K562 (cell line): ENCODE measurements at regions not wholly inside any gene's neighbourhood (a gene's known extent, or its start where the extent isn't known, plus 50 kb on each side); places are given as distances from the start of the nearest gene placed in this dataset.

Source experiments
- BRF2 ChIP-seq: IDR thresholded peaks from 3 replicates; pipeline ENCODE4 v1.6.1; 2011; ENCODE audit warnings: borderline replicate concordance, mild to moderate bottlenecking; ENCODE audit not compliant: insufficient read length, insufficient read depth
- CHD7 ChIP-seq: fragments of 200-600 bp; sonication (generic); IDR thresholded peaks from one replicate; pipeline ENCODE4 v1.6.1; 2012; ENCODE audit warnings: mild to moderate bottlenecking, low read depth, low read length, inconsistent platforms
- GATA2 ChIP-seq: sonication (generic); formaldehyde crosslinking; IDR thresholded peaks from 2 replicates; pipeline ENCODE4 v1.4.0; 2020; ENCODE audit warnings: mild to moderate bottlenecking, missing genetic modification reagents
- LCOR ChIP-seq: sonication (generic); formaldehyde crosslinking; IDR thresholded peaks from 2 replicates; pipeline ENCODE4 v1.8.0; 2022; ENCODE audit warnings: mild to moderate bottlenecking, missing genetic modification reagents
- MCM3 ChIP-seq: fragments of 450-650 bp; IDR thresholded peaks from 2 replicates; pipeline ENCODE4 v1.6.1; 2016
- MNT ChIP-seq, 2 experiments: fragments of 450-650 bp; conservative IDR thresholded peaks; 2 replicates each; pipeline ENCODE4 v1.6.1; 2017; ENCODE audit warnings: mild to moderate bottlenecking in 2 of 2, moderate library complexity in 2 of 2
- NFRKB ChIP-seq: fragments of 450-650 bp; IDR thresholded peaks from 2 replicates; pipeline ENCODE4 v1.6.1; 2016; ENCODE audit warnings: low read depth
- RB1 ChIP-seq: fragments of 450-650 bp; IDR thresholded peaks from 2 replicates; pipeline ENCODE4 v1.6.1; 2017; ENCODE audit warnings: low read depth, mild to moderate bottlenecking
- TFE3 ChIP-seq: fragments of 450-650 bp; formaldehyde crosslinking; IDR thresholded peaks from 2 replicates; pipeline ENCODE4 v1.4.0; 2020; ENCODE audit warnings: mild to moderate bottlenecking, mixed read lengths
- ZC3H4 ChIP-seq: sonication (generic); formaldehyde crosslinking; IDR thresholded peaks from 2 replicates; pipeline ENCODE4 v1.9.0; 2021; ENCODE audit warnings: missing genetic modification reagents, borderline replicate concordance

GRCh38 chr7:119065966-119066365 is 841.5 kb downstream of the ANKRD7 start (continued):
- TF ChIP-seq CHD7 = no peak
- no peak for TF ChIP-seq MNT (conservative IDR thresholded peaks at IDR 0.05)
- TF ChIP-seq RB1 = no peak
- no peak for TF ChIP-seq NFRKB
- TF ChIP-seq TFE3 = no peak
- TF ChIP-seq LCOR (CRISPR knock-in tag) = no peak
- no peak for TF ChIP-seq GATA2
- no peak for TF ChIP-seq ZC3H4 (CRISPR knock-in tag)
- no peak for TF ChIP-seq BRF2
- TF ChIP-seq MCM3 = no peak
